Right kidney (tissue), 1 donor: ENCODE measurements at regions not wholly inside any gene's neighbourhood (a gene's known extent, or its start where the extent isn't known, plus 50 kb on each side); places are given as distances from the start of the nearest gene placed in this dataset.
"Not testable (repeated sequence)": the region's sequence is repeated elsewhere in the genome, so short reads cannot be mapped to it uniquely, and the experiment has no call there.

Source experiments
- DNase-seq: peaks from one replicate; pipeline ENCODE4 v3.0.0-alpha.2; 2016

DNA sequence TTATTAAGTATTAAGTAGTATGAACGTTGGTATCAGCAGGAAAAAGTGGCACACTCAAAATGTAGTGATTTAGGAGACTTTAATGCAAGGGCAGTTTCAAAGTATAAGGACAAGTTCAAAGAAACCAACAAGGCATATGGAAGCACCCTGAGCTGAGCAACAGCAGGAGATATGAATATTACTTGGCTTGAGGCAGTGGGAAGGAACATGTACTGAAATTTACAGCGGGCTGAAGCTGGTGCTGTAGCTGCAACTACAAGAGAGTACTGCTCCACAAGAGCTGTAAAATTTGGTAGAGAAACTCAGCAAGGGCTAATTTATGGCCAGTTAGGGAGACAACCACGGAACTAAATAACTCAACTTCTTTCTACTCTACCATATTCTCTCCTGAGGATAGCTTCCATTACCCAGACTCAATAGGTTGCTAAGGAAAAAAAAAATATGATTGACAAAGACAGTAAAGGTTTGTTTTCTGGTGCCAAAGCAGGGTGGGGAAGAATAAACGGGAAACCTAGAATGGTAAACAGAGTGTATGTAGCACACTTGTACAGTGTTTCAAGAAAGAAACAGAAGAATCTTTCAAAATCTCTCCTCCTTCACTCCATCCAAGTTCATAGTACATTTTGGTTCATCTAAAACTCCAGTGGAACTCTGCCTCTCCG lies 487.8 kb upstream of the MGAT4C start:
- no peak for DNase-seq

DNA sequence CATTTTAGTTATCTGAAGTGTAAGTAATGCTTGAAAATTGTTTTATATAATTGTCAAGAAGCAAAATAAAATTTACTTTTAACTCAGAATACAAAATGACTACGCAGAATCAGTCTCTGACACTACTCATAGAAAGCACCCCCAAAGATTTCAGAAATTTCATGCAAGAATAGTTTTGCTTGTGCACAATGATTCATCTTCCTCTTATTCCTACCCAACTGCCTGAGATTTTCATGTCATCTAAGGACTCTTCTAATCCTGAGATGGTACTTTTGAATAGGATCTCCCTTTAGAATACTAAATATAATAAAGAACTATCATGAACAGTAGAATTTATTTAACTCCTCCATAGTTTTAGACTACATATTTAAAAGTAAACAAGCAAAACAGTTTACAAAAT lies 485.3 kb upstream of the MGAT4C start:
- DNase-seq = no peak

- DNase-seq = no peak
Measured at GRCh38 chr12:86735851-86736250, 479.7 kb upstream of the MGAT4C start.

GRCh38 chr12:86735072-86735471 lies 478.9 kb upstream of the MGAT4C start:
- no peak for DNase-seq

- DNase-seq = no peak
Measured at GRCh38 chr12:86730233-86730632, 474.0 kb upstream of the MGAT4C start.

GRCh38 chr12:86729739-86730138 lies 473.5 kb upstream of the MGAT4C start:
- DNase-seq = no peak

- DNase-seq = no peak
Measured at GRCh38 chr12:86727160-86727559, 471.0 kb upstream of the MGAT4C start.

DNA sequence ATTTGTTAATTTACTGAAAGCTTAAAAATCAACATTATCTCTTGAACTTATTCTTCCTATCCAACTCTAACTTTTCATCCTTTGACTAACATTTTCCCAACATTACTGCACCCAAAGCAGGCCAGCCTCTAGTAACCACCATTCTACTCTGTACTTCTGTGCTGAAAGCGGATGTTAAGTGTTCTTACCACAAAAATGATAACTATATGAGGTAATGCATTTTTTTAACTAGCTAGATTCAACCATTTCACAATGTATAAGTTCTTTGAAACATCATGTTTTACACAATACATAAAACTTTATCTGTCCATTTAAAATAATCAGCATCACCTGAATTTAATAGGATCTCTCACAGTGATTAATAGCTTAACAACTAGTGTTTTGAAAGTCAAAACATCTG lies 468.5 kb upstream of the MGAT4C start:
- DNase-seq = no peak

- no peak for DNase-seq
Measured at GRCh38 chr12:86723326-86723725, 467.1 kb upstream of the MGAT4C start.

DNA sequence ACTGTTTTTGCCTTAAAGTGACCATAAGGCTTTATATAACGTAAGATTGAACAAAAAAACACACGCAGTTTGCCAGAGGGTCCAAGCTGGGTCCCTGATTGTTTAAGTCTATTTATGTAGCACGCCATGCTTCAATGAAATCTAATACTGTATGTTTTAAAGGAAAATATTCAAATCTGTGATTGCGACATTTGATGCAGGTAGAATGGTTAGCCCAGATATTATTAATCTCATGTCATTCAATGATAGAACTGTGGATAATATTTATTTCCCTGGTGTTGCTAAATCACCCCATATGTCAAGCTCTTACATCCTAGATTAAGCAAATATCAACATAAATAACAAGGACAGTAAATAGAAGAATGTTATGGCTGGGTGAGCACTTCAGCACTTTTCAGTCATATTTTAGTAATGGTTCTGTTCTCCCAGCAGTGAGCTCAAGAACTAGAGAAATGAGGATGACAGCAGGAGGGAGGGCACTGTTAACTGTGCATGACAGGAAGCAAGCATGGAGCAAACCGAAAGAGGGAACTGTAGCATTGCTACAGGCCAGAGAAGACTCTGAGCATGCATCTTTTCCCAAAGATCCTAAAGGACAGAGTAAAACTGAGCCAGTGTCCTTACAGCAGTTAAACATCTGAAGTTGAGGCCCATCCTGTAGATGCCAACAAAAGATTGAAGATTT lies 465.7 kb upstream of the MGAT4C start:
- DNase-seq = no peak

GRCh38 chr12:86719381-86719780 lies 463.2 kb upstream of the MGAT4C start:
- no peak for DNase-seq

DNA sequence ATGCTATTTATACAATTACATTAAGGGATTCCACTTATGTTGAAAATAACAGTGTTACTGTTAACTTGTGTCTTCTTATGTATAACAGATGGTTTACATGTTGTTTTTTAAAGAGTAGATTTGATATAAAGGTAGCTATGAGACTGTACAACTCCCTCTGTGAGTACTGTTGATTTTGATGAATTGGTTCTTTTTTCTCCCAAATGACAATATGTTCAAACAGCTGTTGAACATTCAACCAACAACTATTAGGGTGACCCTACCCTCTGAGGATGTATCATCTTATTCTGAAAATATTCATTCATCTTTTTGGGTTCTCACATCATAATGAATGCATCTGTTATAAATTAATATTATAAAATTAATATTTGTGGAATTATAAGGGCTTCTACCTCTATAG lies 456.9 kb upstream of the MGAT4C start:
- DNase-seq = no peak

- DNase-seq = no peak
Measured at GRCh38 chr12:86712425-86712843, 456.2 kb upstream of the MGAT4C start.

DNA sequence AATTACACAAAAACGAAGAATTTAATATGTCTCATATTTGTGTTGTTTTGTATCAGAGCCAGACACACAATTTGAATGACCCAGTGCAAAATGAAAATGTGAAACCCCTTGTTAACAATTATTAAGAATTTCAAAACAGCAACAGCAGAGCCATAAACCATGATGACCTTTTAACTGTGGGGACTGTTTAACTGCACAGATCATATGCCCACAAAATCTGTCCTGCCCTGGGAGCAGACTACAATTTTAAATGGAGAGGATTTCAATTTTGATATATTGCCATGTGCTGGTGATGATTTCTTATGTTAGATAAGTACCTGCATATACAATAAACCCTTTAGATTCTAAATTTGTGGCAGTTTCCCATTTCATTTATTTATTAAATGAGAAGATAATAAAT lies 455.5 kb upstream of the MGAT4C start:
- DNase-seq = no peak

- no peak for DNase-seq
Measured at GRCh38 chr12:86710109-86710508, 453.9 kb upstream of the MGAT4C start.

GRCh38 chr12:86709017-86709416 lies 452.8 kb upstream of the MGAT4C start:
- DNase-seq = not testable (repeated sequence)

GRCh38 chr12:86698641-86698980 lies 442.4 kb upstream of the MGAT4C start:
- peak; percentile 7 for DNase-seq

- DNase-seq = no peak
Measured at GRCh38 chr12:86697916-86698640, 441.9 kb upstream of the MGAT4C start.

GRCh38 chr12:86683568-86684304 lies 427.5 kb upstream of the MGAT4C start:
- DNase-seq = no peak

- DNase-seq = no peak
Measured at GRCh38 chr12:86681060-86681459, 424.9 kb upstream of the MGAT4C start.

GRCh38 chr12:86675197-86675596 lies 419.0 kb upstream of the MGAT4C start:
- no peak for DNase-seq

DNA sequence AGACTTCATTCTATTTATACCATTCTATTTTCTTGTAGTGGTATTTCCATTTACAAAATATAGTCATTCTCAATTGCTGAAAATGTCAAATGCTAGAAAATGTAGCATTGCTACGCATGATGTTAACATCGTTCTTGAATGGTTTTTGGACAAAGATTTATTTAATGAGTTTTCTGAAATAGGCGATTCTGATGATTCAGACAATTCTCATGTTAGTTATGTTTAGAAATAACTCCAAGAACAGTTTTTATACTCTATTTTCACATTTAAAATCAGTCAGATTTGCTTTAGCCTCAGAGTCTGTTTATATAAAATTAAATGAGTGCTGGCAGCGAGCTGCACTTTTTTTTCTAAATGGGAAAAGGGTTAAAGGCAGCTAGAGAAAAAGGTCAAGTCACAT lies 414.8 kb upstream of the MGAT4C start:
- no peak for DNase-seq

- no peak for DNase-seq
Measured at GRCh38 chr12:86669010-86669409, 412.8 kb upstream of the MGAT4C start.
